SU-DHL-6 (cell line): ENCODE measurements at regions not wholly inside any gene's neighbourhood (a gene's known extent, or its start where the extent isn't known, plus 50 kb on each side); places are given as distances from the start of the nearest gene placed in this dataset.

Experiments used
- EZH2phosphoT487 ChIP-seq: fragments of 200-600 bp; sonication (generic), shearing (Covaris generic); conservative IDR thresholded peaks from 2 replicates; pipeline ENCODE4 v1.6.1; 2018; ENCODE audit warnings: mild to moderate bottlenecking, antibody characterized with exemption, low read length, moderate library complexity, mixed read lengths
- TF ChIP-seq, protein P1 (sequence below): fragments of 200-600 bp; sonication (generic); IDR thresholded peaks from one replicate; pipeline ENCODE4 v1.5.1; 2017; ENCODE audit warnings: antibody characterized with exemption, mild to moderate bottlenecking, low read length, moderate library complexity; ENCODE audit not compliant: insufficient read depth, poor library complexity, severe bottlenecking

DNA sequence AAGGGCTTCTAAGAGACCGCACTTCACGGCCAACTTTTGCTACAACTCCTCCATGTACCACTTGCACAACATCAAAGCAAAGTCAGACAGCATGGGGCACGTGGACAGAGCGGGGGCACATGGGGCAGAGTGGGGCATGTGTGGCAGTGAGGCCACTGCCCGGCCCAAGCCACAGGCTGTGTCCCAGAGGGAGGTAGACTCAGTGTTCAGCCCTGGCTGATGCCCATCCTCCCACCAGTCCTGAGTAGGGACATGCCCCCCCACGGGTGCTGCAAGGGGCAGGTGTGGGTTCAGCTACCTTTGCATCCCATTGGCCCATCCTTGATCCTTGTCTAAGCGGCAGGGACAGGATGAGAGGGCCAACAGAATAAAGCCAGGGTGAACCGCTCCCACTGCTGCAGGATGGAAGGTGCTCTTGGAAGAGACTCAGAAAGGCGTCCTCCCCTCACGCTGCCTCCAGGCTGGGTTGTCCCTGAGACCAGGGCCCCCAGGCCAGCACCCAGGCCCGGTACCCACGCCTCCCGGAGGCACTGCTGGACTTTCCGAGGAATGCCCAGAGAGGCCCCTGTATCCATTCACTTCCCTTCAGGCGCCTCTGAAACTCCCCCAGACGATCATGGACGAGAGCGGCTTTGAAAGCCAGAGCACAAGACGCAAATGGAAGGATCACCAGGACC, 218.2 kb downstream of the NDUFA10 start:
- TF ChIP-seq, protein P1, sequence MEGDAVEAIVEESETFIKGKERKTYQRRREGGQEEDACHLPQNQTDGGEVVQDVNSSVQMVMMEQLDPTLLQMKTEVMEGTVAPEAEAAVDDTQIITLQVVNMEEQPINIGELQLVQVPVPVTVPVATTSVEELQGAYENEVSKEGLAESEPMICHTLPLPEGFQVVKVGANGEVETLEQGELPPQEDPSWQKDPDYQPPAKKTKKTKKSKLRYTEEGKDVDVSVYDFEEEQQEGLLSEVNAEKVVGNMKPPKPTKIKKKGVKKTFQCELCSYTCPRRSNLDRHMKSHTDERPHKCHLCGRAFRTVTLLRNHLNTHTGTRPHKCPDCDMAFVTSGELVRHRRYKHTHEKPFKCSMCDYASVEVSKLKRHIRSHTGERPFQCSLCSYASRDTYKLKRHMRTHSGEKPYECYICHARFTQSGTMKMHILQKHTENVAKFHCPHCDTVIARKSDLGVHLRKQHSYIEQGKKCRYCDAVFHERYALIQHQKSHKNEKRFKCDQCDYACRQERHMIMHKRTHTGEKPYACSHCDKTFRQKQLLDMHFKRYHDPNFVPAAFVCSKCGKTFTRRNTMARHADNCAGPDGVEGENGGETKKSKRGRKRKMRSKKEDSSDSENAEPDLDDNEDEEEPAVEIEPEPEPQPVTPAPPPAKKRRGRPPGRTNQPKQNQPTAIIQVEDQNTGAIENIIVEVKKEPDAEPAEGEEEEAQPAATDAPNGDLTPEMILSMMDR, result no peak
- no peak for TF ChIP-seq EZH2phosphoT487
